ENCODE measurements at regions not wholly inside any gene's neighbourhood (a gene's known extent, or its start where the extent isn't known, plus 50 kb on each side); places are given as distances from the start of the nearest gene placed in this dataset.
"Not testable (repeated sequence)": the region's sequence is repeated elsewhere in the genome, so short reads cannot be mapped to it uniquely, and the experiment has no call there.

- DNase-seq (ENCODE audit: extremely low read depth in 1 of 2, low read depth in 1 of 2), result no peak
These were observed 396.9 kb downstream of the AGTPBP1 start for GRCh38 chr9:85344901-85345300.

- no peak for DNase-seq (ENCODE audit: extremely low read depth in 1 of 2, low read depth in 1 of 2)
These were observed 402.4 kb downstream of the AGTPBP1 start for GRCh38 chr9:85339338-85339737.

- DNase-seq (ENCODE audit: extremely low read depth in 1 of 2, low read depth in 1 of 2), result no peak
These were observed 407.5 kb downstream of the AGTPBP1 start for GRCh38 chr9:85334228-85334627.

DNA sequence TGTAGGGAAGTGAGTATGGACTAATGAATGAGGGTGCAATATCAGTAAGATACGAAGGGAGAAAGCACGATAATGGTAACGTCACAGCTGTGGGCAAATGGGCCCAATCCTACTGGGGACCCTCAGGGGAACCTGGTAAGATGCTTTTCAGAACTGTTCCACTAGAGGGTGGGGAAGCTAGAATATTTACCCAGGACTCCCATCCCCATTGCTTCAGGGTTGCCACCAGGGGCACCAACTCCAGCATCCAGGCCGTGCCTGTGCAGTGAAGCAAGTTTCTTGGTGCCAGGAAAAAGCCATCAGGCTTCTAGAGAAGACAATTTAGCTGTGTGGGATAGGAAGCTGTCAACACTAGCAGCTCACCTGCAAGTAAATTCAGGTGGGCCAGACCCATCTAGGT, 409.3 kb downstream of the AGTPBP1 start:
- DNase-seq (ENCODE audit: extremely low read depth in 1 of 2, low read depth in 1 of 2), result no peak

DNA sequence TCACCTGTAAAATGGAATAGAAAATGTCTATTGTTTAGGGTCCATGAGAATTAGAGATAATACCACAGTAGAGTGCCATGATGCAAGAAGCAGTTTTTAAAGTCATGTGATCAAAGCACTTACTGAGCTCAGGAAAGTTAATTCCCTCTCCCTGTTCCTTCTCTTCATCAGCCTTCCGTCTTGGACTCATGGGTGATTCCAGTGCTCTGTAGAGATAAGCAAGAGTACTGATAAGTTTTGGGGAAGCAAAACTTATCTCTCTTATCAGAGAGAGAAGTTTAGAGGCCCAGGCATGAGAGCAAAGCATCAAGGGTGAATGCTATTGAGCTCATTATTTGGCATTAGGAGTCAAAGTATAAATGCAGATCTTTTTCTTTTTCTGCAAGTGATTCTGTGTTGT, 410.1 kb downstream of the AGTPBP1 start:
- no peak for DNase-seq (ENCODE audit: extremely low read depth in 1 of 2, low read depth in 1 of 2)

GRCh38 chr9:85322592-85322991, 419.2 kb downstream of the AGTPBP1 start:
- no peak for DNase-seq (ENCODE audit: extremely low read depth in 1 of 2, low read depth in 1 of 2)

- DNase-seq (ENCODE audit: extremely low read depth in 1 of 2, low read depth in 1 of 2), result no peak
These were observed 420.2 kb downstream of the AGTPBP1 start for GRCh38 chr9:85321561-85321960.

DNA sequence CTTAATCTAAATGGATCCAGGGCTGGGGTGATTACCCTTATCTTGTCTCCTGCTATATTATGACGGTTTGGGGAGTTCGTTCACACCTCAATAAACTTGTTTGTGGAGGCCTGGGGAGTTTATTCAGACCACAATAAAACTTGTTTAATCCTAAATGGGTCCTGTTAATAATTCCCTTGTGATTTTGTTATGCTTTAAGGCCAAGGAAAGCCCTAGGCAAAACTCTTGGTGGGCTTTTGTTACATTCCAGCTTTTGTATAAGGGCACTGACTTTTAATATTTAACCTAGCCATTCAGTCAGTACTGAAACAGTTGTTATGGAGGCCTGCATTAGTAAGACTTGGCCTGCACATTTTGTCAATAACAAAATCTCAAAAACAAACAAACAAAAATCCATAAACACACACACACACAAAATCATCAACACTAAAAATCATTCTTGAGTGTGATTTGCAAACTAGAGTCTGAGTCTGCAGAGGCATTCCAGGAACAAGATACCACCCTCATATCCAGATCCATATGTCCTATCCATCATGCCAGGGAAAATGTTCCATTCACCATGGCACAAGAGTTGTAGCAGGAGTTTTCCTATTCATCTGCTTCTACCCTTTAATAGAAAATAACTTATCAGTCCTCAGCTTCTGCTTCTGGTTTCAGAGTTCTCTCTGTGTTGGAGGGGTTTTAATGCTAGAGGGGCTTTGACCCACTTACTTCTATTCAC, 421.7 kb downstream of the AGTPBP1 start:
- DNase-seq (ENCODE audit: extremely low read depth in 1 of 2, low read depth in 1 of 2), result no peak

GRCh38 chr9:85315535-85315934, 426.2 kb downstream of the AGTPBP1 start:
- DNase-seq (ENCODE audit: extremely low read depth in 1 of 2, low read depth in 1 of 2), result not testable (repeated sequence)

DNA sequence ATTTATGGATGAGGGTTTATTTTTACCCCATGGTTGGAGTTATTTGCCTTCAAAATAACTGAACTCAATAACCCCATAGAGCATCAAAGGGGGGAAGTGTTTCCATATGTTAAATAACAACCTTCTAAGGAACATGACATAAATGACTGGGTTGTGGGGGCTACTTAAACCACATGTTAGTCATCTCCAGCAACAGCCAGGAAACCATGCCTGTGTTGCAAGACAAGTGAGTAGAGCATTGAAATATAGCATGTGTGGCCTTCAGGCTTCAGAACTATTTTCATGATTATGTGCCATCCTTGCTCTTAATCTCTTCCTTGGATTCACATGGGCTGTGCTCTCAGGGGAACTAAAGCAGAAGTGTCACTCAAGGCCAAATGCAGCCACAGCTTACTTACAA, 431.2 kb downstream of the AGTPBP1 start:
- DNase-seq (ENCODE audit: extremely low read depth in 1 of 2, low read depth in 1 of 2), result no peak

DNA sequence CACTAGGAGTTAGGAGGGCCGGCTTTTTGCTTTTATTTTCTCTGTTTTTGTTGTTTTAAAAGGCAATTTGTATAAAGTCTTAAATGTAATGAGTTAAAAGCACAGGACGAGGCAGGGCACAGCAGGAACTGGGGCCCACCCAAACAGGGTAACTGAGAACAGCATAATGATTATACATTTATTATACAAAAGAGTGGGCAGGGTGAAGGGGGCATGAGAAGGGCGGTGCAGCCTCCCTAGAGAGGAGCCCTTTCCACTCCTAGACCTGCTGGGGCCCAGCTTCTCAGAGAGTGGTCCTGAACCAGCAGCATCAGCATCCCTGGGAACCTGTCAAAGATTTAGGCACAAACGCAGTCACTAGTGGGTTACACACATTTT, 438.0 kb downstream of the AGTPBP1 start:
- DNase-seq (ENCODE audit: extremely low read depth in 1 of 2, low read depth in 1 of 2), result no peak

DNA sequence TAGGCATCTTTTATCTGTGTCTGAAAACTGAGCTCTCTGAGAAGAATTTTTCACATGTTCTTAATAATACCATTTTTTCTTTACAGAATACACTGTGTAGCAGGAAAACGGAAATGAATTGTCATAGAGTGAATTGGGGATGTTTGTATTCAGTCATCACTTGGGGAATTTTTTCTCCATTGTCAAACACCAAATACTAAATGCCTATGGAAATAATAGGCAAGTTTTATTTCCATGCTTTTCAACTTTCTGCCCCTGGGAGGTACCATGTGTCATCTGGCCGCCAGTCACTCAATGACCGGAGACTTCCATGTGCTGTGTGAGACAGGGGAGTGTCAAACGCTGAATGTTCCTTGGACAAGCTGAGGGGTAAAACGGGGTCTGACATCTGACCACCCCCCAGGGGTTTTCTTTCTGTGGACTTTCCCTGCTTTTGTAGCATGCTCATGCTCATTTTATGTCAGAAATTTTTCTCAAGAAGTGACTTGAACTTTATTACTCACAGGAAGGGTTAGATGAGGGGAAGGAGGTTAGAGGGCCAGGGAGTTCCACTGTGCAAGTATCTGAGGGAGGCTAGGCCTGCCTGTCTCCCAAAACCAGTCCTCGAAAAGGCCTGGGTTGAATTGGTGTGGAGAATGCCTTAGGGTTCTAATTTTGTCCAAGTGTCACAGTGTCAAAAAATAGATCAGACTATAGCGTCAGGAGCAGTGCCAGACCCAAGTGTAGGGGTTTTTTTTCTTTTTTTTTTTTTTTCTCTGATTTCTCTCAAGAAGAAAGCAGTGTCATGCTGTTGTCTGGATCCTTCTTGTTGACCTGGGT, 438.6 kb downstream of the AGTPBP1 start:
- DNase-seq (ENCODE audit: extremely low read depth in 1 of 2, low read depth in 1 of 2), result no peak

DNA sequence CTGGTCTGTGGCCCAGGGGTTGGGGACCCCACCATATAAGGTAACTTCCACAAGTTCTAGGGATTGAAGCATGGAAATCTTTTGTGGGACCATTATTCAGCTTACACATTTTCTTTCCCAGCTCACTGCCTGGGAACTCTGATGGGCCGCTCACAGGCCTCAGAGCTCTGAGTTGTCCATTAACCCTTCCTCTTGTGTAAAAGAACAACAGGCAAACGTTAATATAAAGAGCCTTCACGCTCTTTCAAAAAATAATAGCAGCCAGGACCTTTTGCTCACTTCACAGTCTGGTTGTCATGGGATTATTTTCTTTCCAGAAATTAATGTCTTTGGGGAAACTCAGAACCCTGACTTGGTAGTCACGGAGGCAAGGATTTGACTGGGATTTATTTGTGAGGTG, 443.3 kb downstream of the AGTPBP1 start:
- DNase-seq (ENCODE audit: extremely low read depth in 1 of 2, low read depth in 1 of 2), result no peak

DNA sequence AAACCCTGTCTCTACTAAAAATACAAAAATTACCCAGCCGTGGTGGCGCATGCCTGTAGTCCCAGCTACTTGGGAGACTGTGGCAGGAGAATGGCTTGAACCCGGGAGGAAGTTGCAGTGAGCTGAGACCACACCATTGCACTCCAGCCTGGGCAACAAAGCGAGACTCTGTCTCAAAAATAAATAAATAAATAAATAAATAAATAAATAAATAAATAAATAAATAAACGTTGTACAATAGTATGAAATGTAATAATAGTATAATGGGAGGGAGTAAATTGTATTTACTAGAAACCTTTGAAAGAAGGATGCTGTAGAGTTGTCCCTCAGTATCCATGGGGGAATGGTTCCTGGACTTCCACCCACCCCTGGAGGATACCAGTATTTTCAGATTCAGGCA, 446.5 kb downstream of the AGTPBP1 start:
- DNase-seq (ENCODE audit: extremely low read depth in 1 of 2, low read depth in 1 of 2), result not testable (repeated sequence)

DNA sequence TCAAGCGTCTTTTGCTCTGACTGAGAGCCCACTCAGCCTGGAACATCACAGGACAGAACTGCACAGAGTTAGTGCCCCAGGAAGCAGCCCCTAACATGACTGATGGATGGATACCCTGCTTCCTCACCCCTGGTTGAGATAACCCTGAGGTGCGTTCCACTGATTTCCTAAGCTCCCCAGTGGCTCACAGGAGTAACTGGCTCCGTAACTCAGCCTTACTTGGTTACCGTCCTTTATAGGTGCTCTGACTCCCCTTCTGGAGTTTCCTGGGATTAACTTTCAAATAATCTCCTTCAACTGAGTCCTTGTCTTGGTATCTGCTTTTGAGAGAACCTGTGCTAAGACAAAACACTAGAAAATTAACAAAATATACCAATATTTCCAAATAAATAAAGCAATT, 449.5 kb downstream of the AGTPBP1 start:
- no peak for DNase-seq (ENCODE audit: extremely low read depth in 1 of 2, low read depth in 1 of 2)

GRCh38 chr9:85291266-85291665, 450.5 kb downstream of the AGTPBP1 start:
- DNase-seq (ENCODE audit: extremely low read depth in 1 of 2, low read depth in 1 of 2), result no peak

GRCh38 chr9:85290019-85290418, 451.7 kb downstream of the AGTPBP1 start:
- DNase-seq (ENCODE audit: extremely low read depth in 1 of 2, low read depth in 1 of 2), result no peak

GRCh38 chr9:85289142-85289541, 452.6 kb downstream of the AGTPBP1 start:
- DNase-seq (ENCODE audit: extremely low read depth in 1 of 2, low read depth in 1 of 2), result no peak

GRCh38 chr9:85283421-85283820, 458.3 kb downstream of the AGTPBP1 start:
- no peak for DNase-seq (ENCODE audit: extremely low read depth in 1 of 2, low read depth in 1 of 2)

DNA sequence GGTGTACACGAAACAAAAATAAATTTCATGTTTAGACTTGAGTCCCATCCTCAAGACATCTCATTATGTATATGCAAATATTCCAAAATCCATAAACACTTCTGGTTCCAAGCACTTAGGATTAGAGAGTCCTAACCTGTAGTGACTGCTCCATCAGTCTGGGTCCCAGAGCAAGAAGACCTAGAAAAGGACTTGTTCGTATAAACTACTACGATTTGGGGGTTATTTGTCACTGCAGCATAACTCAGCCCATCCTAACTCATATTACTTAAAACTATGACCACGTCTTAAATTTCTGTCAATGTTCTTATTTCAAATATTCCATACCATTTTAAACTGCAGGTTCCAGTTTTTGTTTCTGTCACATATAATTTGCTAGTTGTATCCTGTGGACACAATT, 463.0 kb downstream of the AGTPBP1 start:
- DNase-seq (ENCODE audit: extremely low read depth in 1 of 2, low read depth in 1 of 2), result no peak

- DNase-seq (ENCODE audit: extremely low read depth in 1 of 2, low read depth in 1 of 2), result no peak
These were observed 465.0 kb downstream of the AGTPBP1 start for GRCh38 chr9:85276741-85277140.

DNA sequence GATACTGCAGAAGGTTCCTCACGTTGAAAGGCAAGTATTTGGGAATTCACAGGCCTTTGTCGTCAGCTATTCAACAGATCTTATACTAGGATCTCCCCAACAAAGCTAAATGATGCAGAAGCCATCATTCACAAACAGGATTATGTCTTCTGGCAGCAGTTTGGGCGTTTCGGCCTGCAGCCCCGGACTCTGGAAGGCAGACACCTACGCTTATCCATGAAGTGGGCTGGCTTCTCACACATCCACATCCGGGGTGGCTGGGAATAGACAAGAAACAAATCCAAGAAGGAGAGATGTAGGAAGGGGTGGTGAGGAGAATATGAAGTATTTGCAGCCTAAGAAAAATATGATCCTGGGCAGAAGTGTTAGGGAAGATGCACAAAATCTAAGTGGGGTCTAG, 471.9 kb downstream of the AGTPBP1 start:
- DNase-seq (ENCODE audit: extremely low read depth in 1 of 2, low read depth in 1 of 2), result no peak

Measured in activated CD8-positive, alpha-beta memory T cell treated with anti-CD3 and anti-CD28 coated beads for 1 hour (primary cell).